ENCODE measurements at regions not wholly inside any gene's neighbourhood (a gene's known extent, or its start where the extent isn't known, plus 50 kb on each side); places are given as distances from the start of the nearest gene placed in this dataset.
A peak's percentile ranks its signal among the peaks of the same experiment; 100 is the strongest.

GRCh38 chr2:150280231-150280630 lies 207.2 kb downstream of the RND3 start:
- ATAC-seq, result peak; percentile 31; the same call in 2 of the 3 replicates

GRCh38 chr2:150279686-150280085 lies 207.8 kb downstream of the RND3 start:
- ATAC-seq, result no peak
- TF ChIP-seq ZNF565 (CRISPR knock-in tag; conservative IDR thresholded peaks at IDR 0.05; ENCODE audit: low read depth) (no peak), SNAI2 (CRISPR knock-in tag; IDR thresholded peaks at IDR 0.05) (no peak), OSR1 (CRISPR knock-in tag; IDR thresholded peaks at IDR 0.05) (no peak), POU6F1 (CRISPR knock-in tag; IDR thresholded peaks at IDR 0.05; ENCODE audit: borderline replicate concordance, low read depth) (no peak), ZFP3 (CRISPR knock-in tag; IDR thresholded peaks at IDR 0.05) (no peak), ZNF70 (CRISPR knock-in tag; IDR thresholded peaks at IDR 0.05) (no peak)

More at GRCh38 chr2:150280231-150280630, 207.2 kb downstream of the RND3 start:
- TF ChIP-seq OSR1 (CRISPR knock-in tag; IDR thresholded peaks at IDR 0.05) (no peak), GLIS3 (CRISPR knock-in tag; IDR thresholded peaks at IDR 0.05) (no peak), RARB (CRISPR knock-in tag; IDR thresholded peaks at IDR 0.05) (no peak), POU6F1 (CRISPR knock-in tag; IDR thresholded peaks at IDR 0.05; ENCODE audit: borderline replicate concordance, low read depth) (no peak), PATZ1 (CRISPR knock-in tag; IDR thresholded peaks at IDR 0.05; ENCODE audit: borderline replicate concordance) (no peak), BACH2 (CRISPR knock-in tag; IDR thresholded peaks at IDR 0.05; ENCODE audit: borderline replicate concordance) (no peak), TOX (CRISPR knock-in tag; IDR thresholded peaks at IDR 0.05; ENCODE audit: borderline replicate concordance) (no peak), CSDC2 (CRISPR knock-in tag; IDR thresholded peaks at IDR 0.05) (no peak), ZNF70 (CRISPR knock-in tag; IDR thresholded peaks at IDR 0.05) (no peak), TCF4 (CRISPR knock-in tag; IDR thresholded peaks at IDR 0.05; ENCODE audit: borderline replicate concordance) (no peak), PPARA (CRISPR knock-in tag; IDR thresholded peaks at IDR 0.05; ENCODE audit: borderline replicate concordance) (no peak), ZFP30 (CRISPR knock-in tag; IDR thresholded peaks at IDR 0.05) (no peak), ZNF565 (CRISPR knock-in tag; conservative IDR thresholded peaks at IDR 0.05; ENCODE audit: low read depth) (no peak), ZFP3 (CRISPR knock-in tag; IDR thresholded peaks at IDR 0.05) (no peak), CREB5 (CRISPR knock-in tag; IDR thresholded peaks at IDR 0.05; ENCODE audit: low read depth) (no peak), ISL1 (CRISPR knock-in tag; IDR thresholded peaks at IDR 0.05) (no peak), ZC3H10 (CRISPR knock-in tag; IDR thresholded peaks at IDR 0.05) (no peak)
- TF ChIP-seq, protein P1, sequence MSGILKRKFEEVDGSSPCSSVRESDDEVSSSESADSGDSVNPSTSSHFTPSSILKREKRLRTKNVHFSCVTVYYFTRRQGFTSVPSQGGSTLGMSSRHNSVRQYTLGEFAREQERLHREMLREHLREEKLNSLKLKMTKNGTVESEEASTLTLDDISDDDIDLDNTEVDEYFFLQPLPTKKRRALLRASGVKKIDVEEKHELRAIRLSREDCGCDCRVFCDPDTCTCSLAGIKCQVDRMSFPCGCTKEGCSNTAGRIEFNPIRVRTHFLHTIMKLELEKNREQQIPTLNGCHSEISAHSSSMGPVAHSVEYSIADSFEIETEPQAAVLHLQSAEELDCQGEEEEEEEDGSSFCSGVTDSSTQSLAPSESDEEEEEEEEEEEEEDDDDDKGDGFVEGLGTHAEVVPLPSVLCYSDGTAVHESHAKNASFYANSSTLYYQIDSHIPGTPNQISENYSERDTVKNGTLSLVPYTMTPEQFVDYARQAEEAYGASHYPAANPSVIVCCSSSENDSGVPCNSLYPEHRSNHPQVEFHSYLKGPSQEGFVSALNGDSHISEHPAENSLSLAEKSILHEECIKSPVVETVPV (CRISPR knock-in tag; IDR thresholded peaks at IDR 0.05), result no peak
- TF ChIP-seq, protein P2, sequence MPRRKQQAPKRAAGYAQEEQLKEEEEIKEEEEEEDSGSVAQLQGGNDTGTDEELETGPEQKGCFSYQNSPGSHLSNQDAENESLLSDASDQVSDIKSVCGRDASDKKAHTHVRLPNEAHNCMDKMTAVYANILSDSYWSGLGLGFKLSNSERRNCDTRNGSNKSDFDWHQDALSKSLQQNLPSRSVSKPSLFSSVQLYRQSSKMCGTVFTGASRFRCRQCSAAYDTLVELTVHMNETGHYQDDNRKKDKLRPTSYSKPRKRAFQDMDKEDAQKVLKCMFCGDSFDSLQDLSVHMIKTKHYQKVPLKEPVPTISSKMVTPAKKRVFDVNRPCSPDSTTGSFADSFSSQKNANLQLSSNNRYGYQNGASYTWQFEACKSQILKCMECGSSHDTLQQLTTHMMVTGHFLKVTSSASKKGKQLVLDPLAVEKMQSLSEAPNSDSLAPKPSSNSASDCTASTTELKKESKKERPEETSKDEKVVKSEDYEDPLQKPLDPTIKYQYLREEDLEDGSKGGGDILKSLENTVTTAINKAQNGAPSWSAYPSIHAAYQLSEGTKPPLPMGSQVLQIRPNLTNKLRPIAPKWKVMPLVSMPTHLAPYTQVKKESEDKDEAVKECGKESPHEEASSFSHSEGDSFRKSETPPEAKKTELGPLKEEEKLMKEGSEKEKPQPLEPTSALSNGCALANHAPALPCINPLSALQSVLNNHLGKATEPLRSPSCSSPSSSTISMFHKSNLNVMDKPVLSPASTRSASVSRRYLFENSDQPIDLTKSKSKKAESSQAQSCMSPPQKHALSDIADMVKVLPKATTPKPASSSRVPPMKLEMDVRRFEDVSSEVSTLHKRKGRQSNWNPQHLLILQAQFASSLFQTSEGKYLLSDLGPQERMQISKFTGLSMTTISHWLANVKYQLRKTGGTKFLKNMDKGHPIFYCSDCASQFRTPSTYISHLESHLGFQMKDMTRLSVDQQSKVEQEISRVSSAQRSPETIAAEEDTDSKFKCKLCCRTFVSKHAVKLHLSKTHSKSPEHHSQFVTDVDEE (CRISPR knock-in tag; IDR thresholded peaks at IDR 0.05), result no peak

Measured in SK-N-SH treated with all-trans-retinoic acid at 6 μM for 48 hours (cell line).